Esophagus (tissue), 2 donors: ENCODE measurements at regions not wholly inside any gene's neighbourhood (a gene's known extent, or its start where the extent isn't known, plus 50 kb on each side); places are given as distances from the start of the nearest gene placed in this dataset.

Source experiments
- H3K27ac ChIP-seq, 2 donors: one replicate each; pipeline ENCODE4 v1.5.1; 2013; ENCODE audit warnings: low read depth in 2 of 2, mild to moderate bottlenecking in 2 of 2, inconsistent platforms in 1 of 2, low read length in 1 of 2, moderate library complexity in 1 of 2
- H3K27me3 ChIP-seq, 2 donors: one replicate each; pipeline ENCODE4 v1.6.1; 2013; ENCODE audit warnings: low read length in 2 of 2, control low read depth in 1 of 2, mild to moderate bottlenecking in 1 of 2; ENCODE audit not compliant: insufficient read depth in 2 of 2, control insufficient read depth in 1 of 2
- H3K36me3 ChIP-seq, 2 donors: one replicate each; pipeline ENCODE4 v1.6.1; 2013; ENCODE audit warnings: low read length in 1 of 2; ENCODE audit not compliant: control insufficient read depth in 2 of 2, insufficient read depth in 2 of 2
- H3K4me1 ChIP-seq, 2 donors: one replicate each; pipeline ENCODE4 v1.6.1; 2013; ENCODE audit warnings: low read length in 1 of 2; ENCODE audit not compliant: control insufficient read depth in 2 of 2, insufficient read depth in 2 of 2
- H3K4me3 ChIP-seq, 2 donors: one replicate each; pipeline ENCODE4 v1.5.1; 2013; ENCODE audit warnings: low read length in 2 of 2, mild to moderate bottlenecking in 2 of 2, low read depth in 1 of 2, moderate library complexity in 1 of 2
- H3K9me3 ChIP-seq, 2 donors: one replicate each; pipeline ENCODE4 v1.6.1; 2013; ENCODE audit warnings: mild to moderate bottlenecking in 2 of 2, low read depth in 1 of 2, low read length in 1 of 2, moderate library complexity in 1 of 2; ENCODE audit not compliant: control insufficient read depth in 2 of 2, insufficient read depth in 1 of 2
- WGBS, 2 donors: extraction: QIAGEN DNeasy Blood & Tissue Kit; methylation state at CpG; one replicate each; pipeline ENCODE4 v1.1.7; 2013; 5-methylcytosine and 5-hydroxymethylcytosine counted together
- donor health status: healthy with polysubstance abuse.
- donor health status: Bipolar disorder and iron deficiency.

GRCh38 chr2:21262426-21262940, 138.7 kb downstream of the TDRD15 start:
- Histone ChIP-seq H3K27me3 (no peaks in the 10 kb centered on the region), H3K9me3 (no peaks in the 10 kb centered on the region), H3K4me3 (no peak overlapping the region), H3K4me1 (peaks cover 0 to 2% of the 10 kb centered on the region in 2 donors), H3K27ac (no peak overlapping the region), H3K36me3 (no peaks in the 10 kb centered on the region)
- 79 to 83% methylated on average over 2 of the region's 2 CpGs for WGBS, 2 donors

- no peaks in the 10 kb centered on the region for H3K36me3 ChIP-seq
- H3K4me1 ChIP-seq, result peaks cover 0 to 2% of the 10 kb centered on the region in 2 donors
- H3K4me3 ChIP-seq, result no peak overlapping the region
- H3K27me3 ChIP-seq, result no peaks in the 10 kb centered on the region
- WGBS, 2 donors, result 74 to 79% methylated on average over 3 of the region's 3 CpGs
- H3K27ac ChIP-seq, result no peak overlapping the region
- H3K9me3 ChIP-seq, result peaks cover 0 to 4% of the 10 kb centered on the region in 2 donors
Observed at GRCh38 chr2:21263622-21264021, 139.9 kb downstream of the TDRD15 start.

GRCh38 chr2:21265752-21266151, 142.0 kb downstream of the TDRD15 start:
- no peaks in the 10 kb centered on the region for H3K36me3 ChIP-seq
- H3K4me1 ChIP-seq, result peaks cover 0 to 2% of the 10 kb centered on the region in 2 donors
- H3K4me3 ChIP-seq, result no peak overlapping the region
- H3K9me3 ChIP-seq, result peaks cover 0 to 4% of the 10 kb centered on the region in 2 donors
- no peak overlapping the region for H3K27ac ChIP-seq
- 63 to 85% methylated on average over 3 of the region's 3 CpGs for WGBS, 2 donors
- no peaks in the 10 kb centered on the region for H3K27me3 ChIP-seq

GRCh38 chr2:21267232-21267835, 143.6 kb downstream of the TDRD15 start:
- WGBS, 2 donors, result 67 to 70% methylated on average over 5 of the region's 5 CpGs
- H3K4me1 ChIP-seq, result peaks cover 0 to 2% of the 10 kb centered on the region in 2 donors
- H3K27me3 ChIP-seq, result no peaks in the 10 kb centered on the region
- no peak overlapping the region for H3K27ac ChIP-seq
- peaks cover 0 to 4% of the 10 kb centered on the region in 2 donors for H3K9me3 ChIP-seq
- no peak overlapping the region for H3K4me3 ChIP-seq
- H3K36me3 ChIP-seq, result no peaks in the 10 kb centered on the region

- H3K4me1 ChIP-seq, result peaks cover 0 to 2% of the 10 kb centered on the region in 2 donors
- no peak overlapping the region for H3K4me3 ChIP-seq
- H3K27me3 ChIP-seq, result no peaks in the 10 kb centered on the region
- WGBS, 2 donors, result 82 to 90% methylated on average over 13 of the region's 13 CpGs
- no peak overlapping the region for H3K27ac ChIP-seq
- H3K9me3 ChIP-seq, result peaks cover 0 to 4% of the 10 kb centered on the region in 2 donors
- H3K36me3 ChIP-seq, result no peaks in the 10 kb centered on the region
Observed at GRCh38 chr2:21268197-21268877, 144.6 kb downstream of the TDRD15 start.

GRCh38 chr2:21268878-21269224, 145.1 kb downstream of the TDRD15 start:
- 65 to 74% methylated on average over 7 of the region's 7 CpGs for WGBS, 2 donors
- no peak overlapping the region for H3K4me3 ChIP-seq

GRCh38 chr2:21269382-21269781, 145.6 kb downstream of the TDRD15 start:
- Histone ChIP-seq H3K4me3 (no peak overlapping the region), H3K36me3 (no peaks in the 10 kb centered on the region), H3K4me1 (peaks cover 0 to 2% of the 10 kb centered on the region in 2 donors), H3K27ac (no peak overlapping the region), H3K9me3 (peaks cover 0 to 4% of the 10 kb centered on the region in 2 donors), H3K27me3 (no peaks in the 10 kb centered on the region)
- 61% methylated on average over 1 of the region's 1 CpG for WGBS, 2 donors

More at GRCh38 chr2:21268878-21269224, 145.1 kb downstream of the TDRD15 start:
- Histone ChIP-seq H3K27ac (no peak overlapping the region), H3K36me3 (no peaks in the 10 kb centered on the region), H3K9me3 (peaks cover 0 to 4% of the 10 kb centered on the region in 2 donors), H3K4me1 (peaks cover 0 to 2% of the 10 kb centered on the region in 2 donors), H3K27me3 (no peaks in the 10 kb centered on the region)

- Histone ChIP-seq H3K9me3 (peaks cover 0 to 4% of the 10 kb centered on the region in 2 donors), H3K27me3 (no peaks in the 10 kb centered on the region), H3K27ac (no peak overlapping the region), H3K36me3 (no peaks in the 10 kb centered on the region), H3K4me3 (no peak overlapping the region), H3K4me1 (peaks cover 0 to 2% of the 10 kb centered on the region in 2 donors)
- 35 to 54% methylated on average over 2 of the region's 2 CpGs for WGBS, 2 donors
Observed at GRCh38 chr2:21270083-21270491, 146.3 kb downstream of the TDRD15 start.

- WGBS, 2 donors, result 51 to 57% methylated on average over 5 of the region's 5 CpGs
- Histone ChIP-seq H3K27me3 (no peaks in the 10 kb centered on the region), H3K27ac (no peak overlapping the region), H3K36me3 (no peaks in the 10 kb centered on the region), H3K9me3 (peaks cover 0 to 4% of the 10 kb centered on the region in 2 donors), H3K4me1 (peaks cover 0 to 2% of the 10 kb centered on the region in 2 donors), H3K4me3 (no peak overlapping the region)
Observed at GRCh38 chr2:21270708-21271122, 146.9 kb downstream of the TDRD15 start.
